ENCODE measurements at regions not wholly inside any gene's neighbourhood (a gene's known extent, or its start where the extent isn't known, plus 50 kb on each side); places are given as distances from the start of the nearest gene placed in this dataset.

GRCh38 chr14:84361476-84361875 lies 1168.5 kb upstream of the FLRT2 start:
- Histone ChIP-seq H3K4me3 (ENCODE audit: low read length) (no peak overlapping the region), H4K20me1 (ENCODE audit: insufficient read depth) (no peaks in the 10 kb centered on the region), H3K9ac (ENCODE audit: low read length) (no peak overlapping the region), H3K27ac (ENCODE audit: low read length) (no peak overlapping the region), H3K36me3 (ENCODE audit: insufficient read depth, low read length) (no peaks in the 10 kb centered on the region), H3F3A (ENCODE audit: insufficient read depth, low read length, poor library complexity, severe bottlenecking) (no peaks in the 10 kb centered on the region), H3K27me3 (ENCODE audit: insufficient read depth, low read depth, low read length) (no peaks in the 10 kb centered on the region), H2AFZ (ENCODE audit: low read depth, low read length) (no peak overlapping the region), H3K9me3 (ENCODE audit: low read length) (no peaks in the 10 kb centered on the region), H3K4me2 (ENCODE audit: low read length) (no peak overlapping the region), H3K79me2 (replicated peaks; ENCODE audit: insufficient read depth, low read length) (no peaks in the 10 kb centered on the region), H3K9me2 (ENCODE audit: insufficient read depth, low read length) (no peaks in the 10 kb centered on the region)
- TF ChIP-seq EP300 (conservative IDR thresholded peaks at IDR 0.05; ENCODE audit: poor library complexity, severe bottlenecking) (no peak), SMC3 (conservative IDR thresholded peaks at IDR 0.05; ENCODE audit: poor library complexity) (no peak), TAF1 (IDR thresholded peaks at IDR 0.05; ENCODE audit: low read depth) (no peak), EZH2 (IDR thresholded peaks at IDR 0.05; ENCODE audit: borderline replicate concordance, insufficient read depth, low read length, poor library complexity, severe bottlenecking) (no peak), RAD21 (conservative IDR thresholded peaks at IDR 0.05) (no peak)

DNA sequence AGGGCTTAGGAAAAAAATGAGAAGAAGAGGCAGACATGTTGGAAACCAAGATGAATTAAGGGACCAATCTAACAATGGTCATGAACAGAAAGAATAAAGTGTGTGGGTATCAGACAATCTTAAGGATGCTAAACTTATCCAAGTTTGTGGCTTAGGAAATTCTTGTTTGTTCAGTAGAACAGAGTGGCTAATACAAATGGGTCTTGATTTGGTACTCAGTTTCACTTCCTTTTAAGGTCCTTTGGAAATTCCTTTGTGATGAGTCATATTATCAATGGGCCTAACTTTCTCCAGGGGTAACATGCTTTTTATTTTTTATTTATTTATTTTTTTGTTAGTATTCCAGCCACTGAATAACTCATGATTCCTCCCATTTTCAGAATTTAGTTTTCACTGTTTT lies 1154.7 kb upstream of the FLRT2 start:
- Histone ChIP-seq H3K9me3 (ENCODE audit: low read length) (no peaks in the 10 kb centered on the region), H3F3A (ENCODE audit: insufficient read depth, low read length, poor library complexity, severe bottlenecking) (no peaks in the 10 kb centered on the region), H3K4me2 (ENCODE audit: low read length) (no peak overlapping the region), H3K4me3 (ENCODE audit: low read length) (no peak overlapping the region), H2AFZ (ENCODE audit: low read depth, low read length) (no peak overlapping the region), H4K20me1 (ENCODE audit: insufficient read depth) (no peaks in the 10 kb centered on the region), H3K79me2 (replicated peaks; ENCODE audit: insufficient read depth, low read length) (no peaks in the 10 kb centered on the region), H3K27ac (ENCODE audit: low read length) (no peak overlapping the region), H3K27me3 (ENCODE audit: insufficient read depth, low read depth, low read length) (no peaks in the 10 kb centered on the region), H3K36me3 (ENCODE audit: insufficient read depth, low read length) (no peaks in the 10 kb centered on the region), H3K9ac (ENCODE audit: low read length) (no peak overlapping the region), H3K9me2 (ENCODE audit: insufficient read depth, low read length) (no peaks in the 10 kb centered on the region)
- no peak for TF ChIP-seq SMC3 (conservative IDR thresholded peaks at IDR 0.05; ENCODE audit: poor library complexity)
- TF ChIP-seq RAD21 (conservative IDR thresholded peaks at IDR 0.05), result no peak
- TF ChIP-seq REST (IDR thresholded peaks at IDR 0.05; ENCODE audit: borderline replicate concordance), result no peak
- no peak for TF ChIP-seq EZH2 (IDR thresholded peaks at IDR 0.05; ENCODE audit: borderline replicate concordance, insufficient read depth, low read length, poor library complexity, severe bottlenecking)
- TF ChIP-seq MXI1 (conservative IDR thresholded peaks at IDR 0.05; ENCODE audit: poor library complexity, severe bottlenecking), result no peak
- TF ChIP-seq TAF1 (IDR thresholded peaks at IDR 0.05; ENCODE audit: low read depth), result no peak
- TF ChIP-seq CTCF (IDR thresholded peaks at IDR 0.05; ENCODE audit: poor library complexity, severe bottlenecking), result no peak
- TF ChIP-seq POLR2AphosphoS5 (IDR thresholded peaks at IDR 0.05), result no peak
- TF ChIP-seq EP300 (conservative IDR thresholded peaks at IDR 0.05; ENCODE audit: poor library complexity, severe bottlenecking), result no peak
